Left cardiac atrium (tissue), 4 donors: ENCODE measurements at regions not wholly inside any gene's neighbourhood (a gene's known extent, or its start where the extent isn't known, plus 50 kb on each side); places are given as distances from the start of the nearest gene placed in this dataset.
"Not testable (repeated sequence)": the region's sequence is repeated elsewhere in the genome, so short reads cannot be mapped to it uniquely, and the experiment has no call there.

ENCODE experiments used
- ATAC-seq, 2 donors: fragments of 200-7000 bp; cut with Tn5 transposase; one replicate each; pipeline ENCODE4 v1.9.1; 2020; ENCODE audit warnings: mild to moderate bottlenecking in 2 of 2, moderate library complexity in 2 of 2
- DNase-seq: peaks from one replicate; pipeline ENCODE4 v3.0.0-alpha.2; 2020
- intact Hi-C, 2 donors: fragments of 100-400 bp; cut with DNase I; formaldehyde crosslinking; loops; one replicate each; pipeline versions ENCODE4 v1.14.1 to v1.15.1; 2022 to 2023
- donor health status: DM: no; HTN: yes; CAD: no.
- donor health status: DM: no; HTN: yes; CAD: no; lungs with severe emphysema.
- donor health status: DM: yes; HTN: yes; CAD: no.
- donor health status: Dilated cardiomyopathy.

- ATAC-seq: no peak
- intact Hi-C loops: loop anchor here in 1 of 2 donors (10.0 kb wide), 1 partner anchor 63 kb away; no protein-coding TSS in a partner anchor
- no peak for DNase-seq
These were observed 472.3 kb downstream of the FAM181B start for GRCh38 chr11:82261367-82261766.

DNA sequence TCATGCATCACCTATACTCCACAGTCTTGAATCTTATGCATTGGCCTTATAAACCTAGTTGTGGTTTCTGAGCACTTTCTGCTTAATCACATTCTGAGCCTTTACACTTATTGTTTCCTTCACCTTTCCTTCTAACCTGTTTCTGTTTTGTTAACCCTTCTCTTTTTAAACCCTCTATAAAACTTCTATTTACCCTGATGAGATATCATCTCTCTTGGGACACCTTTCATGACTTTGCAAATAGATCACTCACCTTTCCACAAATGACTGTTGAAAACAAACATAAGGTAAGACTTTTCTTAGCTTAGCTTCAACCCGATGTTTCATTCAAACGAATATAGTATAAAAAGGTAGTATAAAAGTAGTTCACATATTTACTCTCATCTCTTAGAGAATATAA lies 483.6 kb downstream of the FAM181B start:
- ATAC-seq (no peak), DNase-seq (no peak)

DNA sequence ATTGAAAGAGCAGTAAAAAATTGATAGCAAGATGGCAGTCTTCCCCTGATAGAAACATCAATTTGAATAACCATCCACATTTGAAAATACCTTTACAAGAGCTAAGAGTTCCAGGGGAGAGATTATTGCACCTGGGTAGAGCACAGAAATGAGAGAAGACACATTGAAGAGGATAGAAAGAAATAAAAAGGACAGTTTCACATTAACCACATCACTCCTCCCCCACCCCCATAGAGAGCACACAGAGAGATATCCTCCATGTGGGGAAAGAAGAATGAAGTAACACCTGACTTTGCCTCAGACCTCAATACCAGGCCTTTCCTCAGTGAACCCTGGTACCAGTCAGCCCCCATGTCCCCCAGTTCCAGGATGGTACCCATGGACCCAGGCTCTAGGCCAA lies 486.7 kb downstream of the FAM181B start:
- DNase-seq: no peak
- ATAC-seq: no peak
- intact Hi-C loops: no loop called here

More for the DNA sequence above, 483.6 kb downstream of the FAM181B start:
- intact Hi-C loops: no loop called here

DNA sequence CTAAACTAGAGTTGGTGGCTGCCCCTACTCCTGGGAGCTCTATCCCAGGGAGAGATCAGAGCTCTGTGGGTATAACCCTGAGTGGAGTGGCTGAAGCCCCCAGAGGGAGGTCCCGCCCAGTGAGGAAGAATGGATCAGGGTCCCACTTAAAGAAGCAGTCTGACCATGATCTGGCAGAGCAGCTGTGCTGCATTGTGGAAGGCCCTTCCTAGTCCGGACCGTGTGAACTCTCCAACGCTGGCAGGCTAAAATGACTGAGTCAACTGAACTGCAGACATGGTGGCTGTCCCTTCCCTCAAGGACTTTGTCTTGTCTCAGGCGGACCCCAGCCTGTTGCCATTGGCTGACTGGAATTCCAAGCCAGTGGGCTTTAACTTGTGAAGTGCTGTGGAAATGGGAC lies 494.2 kb downstream of the FAM181B start:
- intact Hi-C loops: no loop called here
- no peak for ATAC-seq
- DNase-seq: no peak

DNA sequence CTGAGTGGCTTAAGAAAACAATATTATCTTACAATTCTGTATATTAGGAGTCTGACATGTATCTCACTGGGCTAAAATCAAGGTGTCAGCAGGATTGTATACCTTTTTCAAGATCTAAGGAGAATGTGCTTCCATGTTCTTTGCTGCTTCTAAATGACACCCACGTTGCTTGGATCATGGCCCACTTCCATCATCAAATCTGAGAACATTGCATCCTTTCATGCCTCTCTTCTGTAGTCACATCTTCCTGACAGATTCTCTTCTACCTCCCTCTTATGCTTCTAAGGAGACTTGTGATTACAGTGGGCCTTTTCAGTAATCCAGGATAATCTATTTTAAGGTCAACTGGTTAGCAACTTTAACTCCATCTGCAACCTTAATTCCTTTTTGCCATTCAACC lies 499.4 kb downstream of the FAM181B start:
- no peak for ATAC-seq
- intact Hi-C loops: no loop called here

GRCh38 chr11:82233201-82233600 lies 500.5 kb downstream of the FAM181B start:
- ATAC-seq (no peak), DNase-seq (no peak)
- intact Hi-C loops: no loop called here

More for the DNA sequence above, 499.4 kb downstream of the FAM181B start:
- DNase-seq: no peak

GRCh38 chr11:82229341-82229740 lies 504.3 kb downstream of the FAM181B start:
- no peak for DNase-seq
- intact Hi-C loops: no loop called here
- no peak for ATAC-seq

DNA sequence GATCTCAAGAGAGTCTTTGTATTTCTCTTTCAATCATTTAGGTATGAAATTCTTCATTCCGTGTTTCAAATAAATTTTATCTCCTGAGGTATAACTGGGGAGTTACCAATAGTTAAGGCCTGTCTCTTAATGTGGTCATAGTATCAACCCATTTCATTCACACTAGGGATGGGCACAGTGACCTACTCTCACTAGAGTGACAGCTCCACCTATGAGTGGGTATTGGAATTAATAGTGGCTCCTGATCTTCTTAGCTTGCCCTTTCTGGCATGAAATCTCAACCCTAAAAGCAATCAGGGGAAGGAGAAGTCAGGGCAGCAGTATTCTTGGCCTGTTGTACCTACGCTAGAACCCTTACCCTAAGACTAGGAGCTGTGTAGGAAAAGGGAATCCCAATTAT lies 507.7 kb downstream of the FAM181B start:
- intact Hi-C loops: no loop called here
- ATAC-seq (no peak), DNase-seq (no peak)

DNA sequence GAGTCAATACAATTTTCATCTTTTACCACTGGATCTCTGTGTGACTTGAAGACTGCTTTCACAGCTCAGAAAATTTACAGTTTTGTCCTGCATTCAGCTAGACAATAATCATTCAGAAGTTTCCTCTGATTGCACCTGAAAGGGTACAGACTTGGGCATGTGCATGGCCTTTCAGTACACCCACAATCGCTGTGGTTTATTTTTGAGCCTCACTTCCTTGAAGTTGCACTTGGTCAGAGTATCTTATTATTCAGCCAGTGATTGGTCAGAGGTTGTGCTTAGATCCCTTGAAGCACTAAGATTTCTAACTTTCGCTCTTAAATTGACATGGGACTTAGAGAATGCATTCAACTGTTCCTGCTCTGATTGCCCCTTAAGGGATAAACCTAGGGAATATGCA lies 508.2 kb downstream of the FAM181B start:
- intact Hi-C loops: no loop called here
- ATAC-seq (no peak), DNase-seq (no peak)

- ATAC-seq (no peak), DNase-seq (no peak)
- intact Hi-C loops: no loop called here
These were observed 516.6 kb downstream of the FAM181B start for GRCh38 chr11:82216927-82217570.

DNA sequence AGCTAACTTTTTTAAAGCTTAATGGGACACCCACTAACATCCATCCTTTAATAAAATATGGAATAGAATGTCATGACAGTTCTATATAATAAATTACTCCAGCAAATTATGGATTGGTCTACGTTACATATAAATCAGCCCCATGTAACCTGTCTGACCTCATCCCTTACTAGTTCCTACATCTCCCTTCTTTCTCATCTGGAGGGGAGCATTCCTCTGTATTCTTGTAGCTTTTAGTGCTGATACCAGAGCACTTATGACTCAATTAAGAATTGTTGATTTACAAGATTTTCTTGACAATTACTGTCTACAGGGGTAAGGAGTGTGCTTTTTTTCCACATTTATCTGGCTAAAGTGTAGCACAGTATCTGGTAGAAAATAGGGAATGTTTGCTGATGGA lies 523.7 kb downstream of the FAM181B start:
- no peak for ATAC-seq
- intact Hi-C loops: no loop called here
- no peak for DNase-seq

- ATAC-seq (no peak), DNase-seq (no peak)
- intact Hi-C loops: no loop called here
These were observed 538.4 kb downstream of the FAM181B start for GRCh38 chr11:82195283-82195682.

GRCh38 chr11:82194521-82194920 lies 539.1 kb downstream of the FAM181B start:
- ATAC-seq (no peak), DNase-seq (no peak)
- intact Hi-C loops: no loop called here

DNA sequence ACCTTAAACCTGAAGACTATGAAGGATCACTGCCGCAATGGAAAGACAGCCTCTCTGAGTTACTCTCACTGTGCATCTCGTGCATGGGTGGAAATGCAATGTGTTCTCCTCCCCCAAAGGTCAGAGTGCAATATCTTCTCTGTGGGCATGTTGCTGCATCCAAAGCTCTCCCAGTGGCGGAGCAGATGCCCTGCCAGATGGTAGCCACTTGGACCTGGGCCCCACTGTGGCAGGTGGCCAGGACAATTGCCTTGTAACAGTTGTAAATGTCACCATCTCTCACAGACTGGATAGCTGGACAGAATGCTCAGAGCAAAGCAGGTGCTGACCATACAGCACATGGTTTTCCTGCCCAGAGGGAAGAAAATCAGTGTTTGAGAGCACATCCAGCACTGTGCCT lies 542.0 kb downstream of the FAM181B start:
- DNase-seq: no peak
- ATAC-seq: no peak

GRCh38 chr11:82185925-82186324 lies 547.7 kb downstream of the FAM181B start:
- DNase-seq (no peak), ATAC-seq (no peak)
- intact Hi-C loops: no loop called here

More for the DNA sequence above, 542.0 kb downstream of the FAM181B start:
- intact Hi-C loops: no loop called here

DNA sequence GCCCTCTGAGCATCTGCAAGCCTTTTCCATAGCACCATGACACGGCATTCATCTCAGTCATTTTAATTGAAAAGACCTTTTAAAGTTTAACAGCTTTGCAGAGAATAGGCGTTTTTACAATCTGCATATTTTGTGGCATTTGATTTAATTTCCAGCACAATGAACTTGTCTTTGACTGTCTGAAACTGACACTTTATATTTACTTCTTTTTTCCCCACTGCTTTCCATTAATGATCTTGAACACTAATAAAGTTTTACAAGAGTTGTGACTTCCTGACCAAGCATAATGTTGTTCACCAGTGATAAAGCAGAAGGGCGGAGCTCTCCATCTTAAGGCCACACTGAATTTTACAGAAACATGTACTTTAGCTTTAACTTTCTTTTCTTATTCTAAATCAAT lies 548.7 kb downstream of the FAM181B start:
- DNase-seq: no peak

GRCh38 chr11:82183346-82183745 lies 550.3 kb downstream of the FAM181B start:
- DNase-seq: no peak
- intact Hi-C loops: no loop called here
- ATAC-seq: no peak

More for the DNA sequence above, 548.7 kb downstream of the FAM181B start:
- intact Hi-C loops: no loop called here
- no peak for ATAC-seq

- intact Hi-C loops, ATAC-seq, DNase-seq: not testable (repeated sequence)
These were observed 551.0 kb downstream of the FAM181B start for GRCh38 chr11:82182697-82183096.

GRCh38 chr11:82181796-82182195 lies 551.9 kb downstream of the FAM181B start:
- intact Hi-C loops, DNase-seq, ATAC-seq: not testable (repeated sequence)

GRCh38 chr11:82176945-82177344 lies 556.7 kb downstream of the FAM181B start:
- DNase-seq (no peak), ATAC-seq (no peak)
- intact Hi-C loops: no loop called here

DNA sequence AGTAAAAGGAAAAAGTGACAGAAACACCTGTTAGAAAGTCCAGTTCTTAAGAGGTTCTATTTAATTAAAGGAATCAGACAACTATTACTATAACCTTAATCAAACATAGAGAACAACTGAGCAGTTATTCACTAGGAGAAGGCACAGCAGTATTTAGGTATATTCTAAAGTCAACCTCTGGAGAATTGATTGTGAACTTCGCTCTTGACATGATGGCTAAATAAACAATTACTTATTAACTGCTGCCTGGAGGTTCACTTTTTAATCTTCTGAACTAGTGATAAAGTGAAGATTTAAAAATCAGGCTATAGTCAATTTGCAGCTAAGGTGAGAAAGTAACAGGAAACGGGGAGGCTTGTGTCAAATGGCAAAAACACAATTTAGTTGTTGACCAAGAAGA lies 557.3 kb downstream of the FAM181B start:
- DNase-seq (no peak), ATAC-seq (no peak)
- intact Hi-C loops: no loop called here

DNA sequence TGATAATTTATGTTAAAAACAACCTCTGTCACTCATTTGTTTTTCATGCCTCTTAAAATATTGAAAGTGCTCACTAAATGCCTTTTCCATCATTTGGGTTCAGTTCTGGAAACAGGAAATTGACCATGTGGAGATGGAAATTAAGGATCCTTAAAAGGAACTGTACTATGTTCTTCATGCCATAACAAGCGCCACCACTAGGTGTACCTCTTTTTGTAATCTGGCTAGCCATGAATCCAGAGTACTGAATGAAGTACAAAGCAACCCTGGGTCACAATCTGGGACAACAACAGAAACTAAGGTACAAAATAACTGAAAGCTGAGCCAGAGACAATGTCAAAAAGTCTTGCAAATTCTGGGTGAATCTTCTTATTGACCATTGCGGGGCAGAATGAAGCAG lies 559.1 kb downstream of the FAM181B start:
- intact Hi-C loops: no loop called here
- ATAC-seq (no peak), DNase-seq (no peak)
